HG03354 (cell line): ENCODE measurements at regions not wholly inside any gene's neighbourhood (a gene's known extent, or its start where the extent isn't known, plus 50 kb on each side); places are given as distances from the start of the nearest gene placed in this dataset.

Experiments used
- ATAC-seq: cut with Tn5 transposase; IDR thresholded peaks from one replicate; pipeline ENCODE4 v1.9.1; 2021; ENCODE audit warnings: mild to moderate bottlenecking; ENCODE audit not compliant: unreplicated experiment, poor library complexity, severe bottlenecking

DNA sequence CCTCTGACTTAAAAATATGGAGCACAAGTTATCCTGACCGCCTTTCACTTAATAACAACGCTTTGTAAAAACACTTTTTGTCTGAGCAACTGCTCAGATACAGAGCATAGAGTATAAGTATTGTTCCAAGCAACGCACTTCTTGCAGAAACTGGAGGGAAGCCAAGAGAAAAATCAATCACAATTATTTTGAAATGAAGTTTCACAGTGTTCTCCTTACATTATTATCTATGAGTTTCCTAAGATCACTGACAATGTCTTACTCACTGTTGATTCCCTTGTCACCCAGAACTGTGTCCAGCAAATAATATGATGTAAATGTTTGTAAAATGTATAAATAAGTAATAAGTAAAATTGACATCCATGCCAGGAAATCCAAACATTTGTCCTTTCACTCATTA, 184.6 kb upstream of the GPR149 start:
- ATAC-seq, result no peak

- ATAC-seq, result no peak
Measured at GRCh38 chr3:154614078-154614477, 184.1 kb upstream of the GPR149 start.

- no peak for ATAC-seq
Measured at GRCh38 chr3:154602241-154602640, 172.3 kb upstream of the GPR149 start.

DNA sequence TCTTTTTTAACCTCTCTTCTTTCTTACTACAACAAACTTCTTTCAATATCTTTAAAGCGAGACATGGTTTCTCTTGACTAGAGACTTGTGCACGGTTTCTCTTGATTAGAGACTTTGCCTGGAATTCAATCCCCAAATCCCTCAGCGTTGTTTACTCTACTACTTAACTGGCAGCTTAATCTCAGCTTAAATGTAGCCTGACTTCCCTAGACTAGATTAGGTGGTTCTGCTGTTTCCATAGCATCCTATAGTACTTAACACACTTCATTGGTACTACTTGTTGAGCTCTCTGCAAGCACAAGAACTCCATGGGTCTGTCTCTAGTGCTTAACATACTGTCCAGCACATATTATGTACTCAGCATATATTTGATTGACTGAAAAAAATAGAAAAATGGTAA, 168.2 kb upstream of the GPR149 start:
- ATAC-seq, result no peak

GRCh38 chr3:154590675-154591384, 160.8 kb upstream of the GPR149 start:
- ATAC-seq, result no peak

- ATAC-seq, result no peak
Measured at GRCh38 chr3:154588831-154589230, 158.8 kb upstream of the GPR149 start.

- no peak for ATAC-seq
Measured at GRCh38 chr3:154584974-154585373, 155.0 kb upstream of the GPR149 start.

- no peak for ATAC-seq
Measured at GRCh38 chr3:154584041-154584440, 154.1 kb upstream of the GPR149 start.

GRCh38 chr3:154583086-154583634, 153.2 kb upstream of the GPR149 start:
- no peak for ATAC-seq

DNA sequence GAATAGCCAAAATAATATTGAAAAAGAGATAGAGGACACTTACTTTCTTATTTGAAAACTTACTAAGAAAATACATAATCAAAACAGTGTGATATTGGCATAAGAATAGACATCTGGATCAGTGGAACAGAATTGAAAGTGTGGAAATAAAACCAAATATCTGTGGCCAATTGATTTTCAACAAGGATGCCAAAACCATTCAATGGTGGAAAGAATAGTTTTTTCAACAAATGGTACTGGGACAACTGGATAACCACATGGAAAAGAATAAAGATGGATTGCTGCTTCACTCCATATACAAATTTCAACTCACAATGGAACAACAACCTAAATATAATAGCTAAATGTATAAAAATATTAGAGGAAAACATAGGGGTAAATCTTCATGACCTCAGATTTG, 152.5 kb upstream of the GPR149 start:
- no peak for ATAC-seq

DNA sequence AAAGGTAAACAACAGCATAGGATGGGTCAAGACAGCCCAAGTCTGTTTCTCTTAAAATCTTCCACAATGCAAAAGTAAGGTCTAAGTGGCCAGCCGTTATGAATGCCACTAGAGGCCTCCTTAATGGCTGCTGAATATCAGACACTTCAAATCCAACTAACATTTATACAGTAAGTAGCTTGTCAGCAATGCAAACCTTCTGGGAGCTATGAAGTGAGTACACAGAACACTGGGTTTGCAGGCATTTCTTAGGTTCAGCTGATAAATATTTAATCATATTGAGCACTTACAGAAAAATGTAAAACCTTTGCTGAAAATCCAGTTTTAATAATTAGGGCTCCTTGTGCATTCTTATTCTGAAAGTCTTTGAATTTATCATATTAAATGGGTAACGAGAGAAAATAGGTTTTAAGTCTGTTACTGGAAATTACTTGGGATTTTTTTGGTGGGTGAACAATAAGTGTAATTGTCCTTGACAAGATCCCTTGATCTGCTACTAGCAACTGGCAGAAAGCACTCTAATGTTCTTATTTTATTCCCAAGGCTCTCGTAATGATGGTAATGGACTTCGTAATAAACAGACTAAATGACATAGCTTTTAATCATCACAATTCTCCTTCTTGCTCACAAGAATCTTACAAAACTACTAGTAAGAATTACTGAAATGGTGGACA, 141.7 kb upstream of the GPR149 start:
- no peak for ATAC-seq

DNA sequence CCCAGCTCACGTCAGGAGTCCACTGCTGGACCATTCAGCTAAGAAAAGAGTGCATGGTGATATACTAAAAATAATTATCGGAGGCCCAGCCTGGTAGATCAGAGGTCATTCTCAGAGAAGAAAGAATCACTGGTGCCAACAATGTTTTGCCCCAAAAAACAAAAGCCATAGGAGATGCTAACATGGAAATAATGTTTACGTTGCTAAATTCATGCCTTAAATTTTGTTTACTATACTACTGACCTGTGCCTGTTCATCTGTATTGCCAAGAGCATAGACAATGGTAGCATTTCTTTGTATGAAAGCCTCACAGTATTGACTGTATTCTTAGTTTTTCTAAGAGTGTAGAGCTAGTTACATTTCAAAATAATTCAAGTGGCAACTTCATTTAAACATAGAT, 138.1 kb upstream of the GPR149 start:
- no peak for ATAC-seq

- no peak for ATAC-seq
Measured at GRCh38 chr3:154559623-154560022, 129.6 kb upstream of the GPR149 start.

DNA sequence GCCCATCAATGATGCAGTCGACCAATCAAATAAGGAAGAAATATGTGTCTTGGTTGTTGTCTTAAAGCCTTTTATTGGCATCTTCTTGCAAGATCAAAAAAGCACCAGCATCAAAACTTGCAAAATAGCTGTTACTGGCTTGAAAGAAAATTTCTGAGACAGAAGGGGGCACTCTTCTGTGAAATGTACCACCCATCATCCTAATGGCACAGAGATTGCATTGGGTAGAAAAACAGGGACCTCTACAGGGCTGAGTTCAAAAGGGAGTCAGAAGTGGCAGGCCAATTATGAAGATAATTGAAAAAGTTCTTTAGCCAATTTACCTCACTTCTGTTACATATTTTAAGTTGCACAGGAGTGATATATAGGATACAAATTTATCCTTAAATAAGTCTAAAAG, 122.3 kb upstream of the GPR149 start:
- ATAC-seq, result no peak

DNA sequence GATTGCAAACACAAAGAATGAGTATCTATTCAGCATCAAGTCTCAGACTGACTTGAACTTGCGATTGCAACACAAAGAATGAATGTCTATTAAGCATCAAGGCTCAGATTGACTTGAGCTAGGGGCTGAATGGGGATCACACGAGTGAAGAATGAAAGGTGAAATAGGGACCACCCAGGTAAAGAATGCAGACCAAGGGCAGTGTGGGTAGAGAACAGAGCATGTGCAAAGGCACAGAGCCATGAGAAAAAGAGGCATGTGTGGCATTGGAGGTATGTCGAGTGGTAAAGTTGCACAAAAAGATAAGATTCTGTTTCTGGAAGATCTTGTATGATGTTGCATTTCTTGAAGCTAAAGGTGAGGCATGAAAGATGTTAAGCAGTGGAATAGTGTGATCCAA, 119.4 kb upstream of the GPR149 start:
- no peak for ATAC-seq

DNA sequence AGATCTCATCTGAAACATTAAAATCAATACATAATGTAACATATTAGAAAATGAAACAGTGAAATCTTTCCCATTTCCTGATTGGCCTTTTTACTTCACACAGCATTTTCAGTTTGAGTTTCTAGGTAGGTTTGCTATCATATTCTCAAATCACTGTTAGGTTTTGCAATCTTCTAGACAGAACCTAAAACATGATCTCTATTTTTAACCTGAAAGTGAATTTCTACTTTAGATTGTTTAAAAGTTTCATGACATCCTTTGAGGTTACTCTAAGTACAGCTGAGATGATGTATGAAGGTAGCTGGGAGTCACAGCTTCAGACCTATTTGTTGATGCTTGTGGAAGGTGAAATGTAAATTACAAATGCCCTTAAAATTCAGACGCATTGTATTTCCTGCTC, 118.4 kb upstream of the GPR149 start:
- ATAC-seq, result no peak

DNA sequence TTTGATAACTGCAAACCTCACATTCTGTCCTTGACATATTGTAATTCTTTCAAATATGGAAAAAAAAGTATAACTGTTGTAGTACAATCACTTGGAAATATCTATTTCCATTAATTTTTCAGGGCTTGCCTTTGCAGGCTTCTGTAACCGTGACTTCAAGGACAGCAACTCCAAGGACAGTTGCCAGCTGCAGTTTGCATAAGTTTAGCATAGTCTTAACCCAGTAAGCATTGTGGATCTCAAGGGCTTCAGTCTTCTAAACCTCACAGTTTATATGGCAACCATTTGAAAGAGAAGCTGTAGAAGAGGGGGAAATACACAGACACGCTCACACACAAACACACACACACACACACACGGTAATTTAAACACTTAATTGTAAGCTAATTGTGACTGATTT, 112.8 kb upstream of the GPR149 start:
- no peak for ATAC-seq

- no peak for ATAC-seq
Measured at GRCh38 chr3:154540950-154541604, 111.1 kb upstream of the GPR149 start.

DNA sequence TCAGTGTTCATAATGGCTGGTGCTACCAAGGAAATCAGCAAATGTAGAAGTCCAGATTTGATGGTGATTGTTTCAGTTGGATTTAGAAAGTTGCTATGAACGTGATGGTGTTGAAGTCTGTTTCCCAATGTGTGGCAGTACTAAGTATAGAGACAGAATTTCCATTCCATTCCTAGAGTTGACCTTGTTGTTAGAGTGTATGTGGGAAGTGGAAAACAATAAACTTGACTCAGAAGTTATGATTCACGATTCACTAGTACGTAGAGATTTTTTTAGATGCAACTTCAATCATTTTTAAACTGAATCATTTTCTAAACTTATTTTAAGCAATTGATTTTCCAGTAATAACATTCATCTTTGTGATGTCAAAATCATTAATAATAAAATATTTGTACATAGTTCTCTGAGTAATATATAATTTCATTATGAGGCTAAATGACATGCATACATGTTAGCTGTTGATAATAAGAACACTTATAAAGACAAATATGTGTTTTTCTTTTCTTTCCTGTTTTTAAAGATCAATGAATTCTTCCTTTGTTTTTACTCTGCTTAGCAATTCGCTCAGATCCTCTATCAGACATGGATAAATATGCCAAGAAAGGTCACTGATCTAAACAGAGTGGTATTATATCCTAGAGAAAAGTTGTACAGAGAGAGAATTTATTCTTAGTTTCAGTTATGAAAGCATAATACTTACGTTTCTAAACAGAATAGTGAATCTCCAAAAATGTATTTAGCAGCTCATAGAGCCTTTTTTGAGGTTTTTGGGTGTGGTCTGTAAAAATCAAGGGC, 108.8 kb upstream of the GPR149 start:
- no peak for ATAC-seq

DNA sequence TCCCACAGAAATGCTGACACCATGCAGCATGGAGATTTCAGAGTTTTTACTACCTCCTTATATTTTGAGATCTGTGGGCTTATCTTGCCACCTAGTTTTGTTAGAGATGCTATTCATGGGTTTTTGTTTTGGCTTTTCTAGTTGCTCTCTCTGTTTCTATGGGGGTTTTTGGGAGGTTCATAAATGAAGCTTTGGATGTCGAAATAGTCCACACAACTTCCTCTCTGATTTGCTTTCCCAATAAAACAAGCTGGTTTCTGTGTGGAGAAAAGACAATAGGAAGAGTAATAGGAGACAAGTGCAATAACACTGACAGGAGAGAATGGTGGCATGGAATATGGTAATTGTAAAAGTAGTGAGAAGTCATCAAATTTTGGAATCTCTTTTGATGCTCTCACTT, 106.8 kb upstream of the GPR149 start:
- ATAC-seq, result no peak
